GM19240 (cell line): ENCODE measurements at regions not wholly inside any gene's neighbourhood (a gene's known extent, or its start where the extent isn't known, plus 50 kb on each side); places are given as distances from the start of the nearest gene placed in this dataset.
A peak's percentile ranks its signal among the peaks of the same experiment; 100 is the strongest.

ENCODE experiments used
- DNase-seq: peaks from one replicate; pipeline ENCODE4 v3.0.0; 2011; ENCODE audit warnings: low spot score; ENCODE audit not compliant: insufficient read length

DNA sequence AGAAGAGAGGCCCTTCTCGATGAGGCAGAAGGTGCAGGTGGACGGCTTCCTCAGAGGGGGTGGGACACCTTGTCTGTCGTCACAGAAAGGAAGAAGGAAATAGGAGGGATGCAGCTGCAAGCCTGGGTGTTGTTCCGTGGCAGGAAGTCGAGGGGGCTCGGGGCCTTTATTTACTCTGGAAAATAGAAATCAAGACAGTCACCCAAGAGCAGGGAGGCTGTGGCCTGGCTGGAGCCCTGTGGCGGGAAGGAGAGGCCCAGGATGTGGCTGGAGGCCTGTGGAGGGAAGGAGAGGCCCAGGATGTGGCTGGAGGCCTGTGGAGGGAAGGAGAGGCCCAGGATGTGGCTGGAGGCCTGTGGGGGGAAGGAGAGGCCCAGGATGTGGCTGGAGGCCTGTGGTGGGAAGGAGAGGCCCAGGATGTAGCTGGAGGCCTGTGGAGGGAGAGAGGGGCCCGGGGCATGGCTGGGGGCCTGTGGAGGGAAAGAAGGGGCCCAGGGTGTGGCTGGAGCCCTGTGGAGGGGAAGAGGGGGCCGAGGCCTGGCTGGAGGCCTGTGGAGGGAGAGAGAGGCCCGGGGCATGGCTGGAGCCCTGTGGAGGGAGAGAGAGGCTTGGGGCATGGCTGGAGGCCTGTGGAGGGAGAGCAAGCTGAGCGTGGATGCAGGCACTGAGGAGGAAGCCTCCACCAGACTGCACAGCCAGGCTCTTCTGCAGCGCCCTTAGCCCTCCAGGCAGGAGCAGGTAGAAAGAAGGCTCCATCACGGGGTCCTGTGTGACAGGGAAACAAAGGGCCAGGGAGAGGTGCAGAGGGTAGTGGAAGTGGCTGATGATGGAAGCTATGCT, 97.3 kb upstream of the SFMBT2 start:
- no peak for DNase-seq

DNA sequence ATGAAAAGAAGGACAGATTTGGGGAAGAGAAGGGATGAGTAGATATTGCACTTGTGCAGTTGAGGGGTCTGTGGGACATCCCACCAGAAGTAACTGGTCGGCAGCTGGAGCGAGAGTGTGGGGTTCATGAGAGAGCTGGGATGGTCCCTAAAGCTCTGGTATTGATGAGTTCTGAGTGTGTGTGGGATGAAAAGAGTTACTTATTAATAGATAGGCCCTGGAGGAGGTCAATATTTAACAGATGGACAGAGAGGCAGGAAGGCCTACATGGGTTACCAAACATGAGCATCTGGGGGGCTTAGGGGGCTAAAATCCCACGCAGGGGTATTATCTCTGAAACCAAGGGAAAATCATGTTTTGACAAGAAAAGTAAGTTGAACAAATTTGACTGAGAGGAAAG, 95.7 kb upstream of the SFMBT2 start:
- no peak for DNase-seq

DNA sequence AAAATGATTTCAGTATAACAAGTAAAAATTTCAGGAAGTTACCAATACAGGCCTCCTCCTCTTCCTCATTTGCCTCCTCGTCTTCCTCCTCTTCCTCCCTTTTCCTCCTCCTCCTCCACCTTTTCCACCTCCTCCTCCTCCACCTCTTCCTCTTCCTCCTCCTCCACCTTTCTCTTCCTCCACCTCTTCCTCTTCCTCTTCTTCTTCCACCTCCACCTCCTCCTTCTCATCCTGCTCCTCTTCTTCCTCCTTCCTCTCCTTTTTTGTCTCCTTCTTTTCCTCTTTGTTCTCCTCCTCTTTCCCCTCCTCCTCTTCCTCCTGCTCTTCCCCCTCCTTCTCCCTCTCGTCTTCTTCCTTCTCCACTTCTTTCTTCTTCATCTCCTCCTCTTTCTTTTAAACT, 94.4 kb upstream of the SFMBT2 start:
- DNase-seq = no peak

DNA sequence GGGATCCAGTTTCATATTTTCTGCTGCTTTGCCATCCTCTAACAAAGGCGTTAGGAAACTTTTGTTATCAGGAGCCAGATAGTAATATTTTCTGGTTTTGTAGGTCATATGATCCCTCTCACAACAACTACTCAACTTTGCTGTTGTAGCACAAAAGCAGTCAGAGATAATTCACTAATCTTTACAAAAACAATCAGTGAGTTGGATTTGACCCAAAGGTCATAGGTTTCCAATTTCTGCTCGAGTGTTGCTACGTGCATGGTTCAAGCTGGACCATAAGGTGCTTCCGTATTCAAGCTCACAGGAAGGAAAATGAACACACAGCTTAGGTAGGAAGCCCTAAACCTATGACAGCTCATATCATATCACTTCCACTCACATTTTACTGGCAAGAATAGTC, 92.4 kb upstream of the SFMBT2 start:
- no peak for DNase-seq

DNA sequence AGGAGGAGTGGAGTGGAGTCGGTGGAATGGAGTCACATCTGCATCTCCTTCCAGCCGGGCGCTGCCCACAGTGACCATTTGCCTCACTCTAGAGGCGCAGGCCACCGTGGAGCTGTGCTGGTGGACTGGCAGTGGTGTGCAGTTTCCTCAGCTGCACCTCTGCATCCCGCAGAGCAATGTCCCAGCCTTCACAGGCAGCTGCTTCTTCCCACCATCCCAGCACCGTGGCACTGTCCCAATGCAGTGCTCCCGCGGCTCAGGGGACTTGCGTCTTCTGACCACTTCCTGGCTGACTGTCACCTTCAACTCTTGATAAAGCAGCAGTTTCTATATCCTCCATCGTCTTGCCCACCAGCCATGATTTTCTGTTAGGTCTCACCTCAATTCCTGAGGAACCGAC, 90.3 kb upstream of the SFMBT2 start:
- DNase-seq = no peak

DNA sequence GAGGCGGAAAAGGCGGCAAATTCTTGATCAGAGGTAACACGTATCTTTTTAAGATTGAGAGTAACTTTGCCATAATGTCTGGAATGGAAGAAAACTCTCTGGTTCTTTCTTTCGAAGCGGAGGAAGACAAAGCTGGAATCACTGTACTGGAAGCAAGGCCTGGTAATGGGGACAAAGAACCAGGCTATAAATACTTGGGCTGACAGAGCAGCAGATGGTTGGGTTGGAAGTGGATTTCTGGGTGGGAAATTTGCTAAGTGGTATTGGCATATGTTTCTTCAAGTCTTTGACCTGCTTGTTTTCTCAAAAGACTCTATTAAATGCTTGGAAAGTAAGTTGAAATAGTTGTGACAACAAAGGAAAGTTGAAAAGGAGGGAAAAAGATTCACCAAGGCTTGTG, 87.3 kb upstream of the SFMBT2 start:
- no peak for DNase-seq

DNA sequence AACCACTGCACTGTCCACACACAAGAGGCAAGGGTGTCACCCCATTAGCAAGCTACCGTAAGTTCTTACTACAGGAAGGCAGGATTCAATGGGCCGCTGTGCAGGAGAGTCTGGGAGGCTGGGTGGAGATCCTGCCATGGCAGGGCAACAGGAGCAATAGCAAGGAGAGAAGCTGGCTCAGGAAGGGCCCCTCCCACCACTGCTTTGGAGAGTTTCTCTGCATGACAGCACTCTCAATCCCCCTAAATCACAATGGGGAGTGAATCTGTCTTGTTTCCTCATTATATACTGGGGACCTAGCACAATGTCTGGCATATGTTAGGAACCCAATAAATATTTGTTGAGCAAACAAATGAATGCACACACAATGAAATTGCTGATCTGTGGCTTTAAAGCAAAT, 83.2 kb upstream of the SFMBT2 start:
- no peak for DNase-seq

DNA sequence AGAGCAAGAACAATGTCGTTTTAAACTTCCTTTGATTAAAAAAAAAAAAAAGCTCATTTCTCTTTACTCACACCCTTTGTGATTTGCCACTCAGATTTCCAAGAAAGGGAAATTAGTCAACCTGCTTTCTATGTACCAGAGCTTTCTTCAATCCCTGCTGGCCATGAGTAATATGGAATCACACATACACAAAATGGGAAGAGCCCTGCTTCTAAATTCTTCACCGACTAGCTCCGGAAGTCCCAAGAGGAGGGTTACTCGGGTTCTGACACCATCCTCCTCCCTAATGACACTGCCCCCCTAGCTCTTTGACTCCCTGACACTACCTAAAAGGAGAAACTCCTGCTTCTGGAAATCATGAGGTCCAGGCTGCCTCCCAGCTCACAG, 81.8 kb upstream of the SFMBT2 start:
- no peak for DNase-seq

DNA sequence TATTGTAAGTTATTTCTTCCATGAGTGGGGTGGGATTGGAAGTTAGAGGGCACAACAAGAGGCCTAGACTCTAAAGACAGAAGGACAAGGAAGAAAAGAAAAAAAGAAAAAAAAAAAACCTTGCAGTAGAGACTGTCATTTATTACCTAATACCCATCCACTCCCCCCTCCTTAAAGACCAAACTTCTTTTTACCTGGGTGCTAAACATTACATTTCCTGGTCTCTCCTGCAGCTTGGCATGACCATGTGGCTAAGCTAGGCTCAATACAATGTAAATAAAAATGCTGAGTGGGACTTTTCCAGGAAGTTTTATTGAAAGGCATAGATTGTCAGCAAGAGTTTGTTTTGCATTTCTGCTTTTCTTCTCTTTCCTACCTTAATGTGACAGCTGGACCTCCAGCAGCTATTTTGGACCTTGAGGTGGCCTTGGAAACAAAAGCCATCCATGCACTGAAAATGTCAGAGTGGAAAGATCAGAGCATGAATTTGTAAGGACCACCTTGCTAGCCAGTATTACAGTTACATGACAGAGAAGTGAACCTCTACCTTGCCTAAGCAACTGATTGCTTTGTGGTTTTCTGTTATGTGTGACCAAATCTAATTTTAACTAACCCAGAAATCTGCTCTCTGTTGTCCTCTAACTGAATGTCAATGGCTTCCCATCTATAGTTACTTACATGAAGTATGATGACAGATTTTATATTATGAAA, 81.3 kb upstream of the SFMBT2 start:
- peak; percentile 31 for DNase-seq

DNA sequence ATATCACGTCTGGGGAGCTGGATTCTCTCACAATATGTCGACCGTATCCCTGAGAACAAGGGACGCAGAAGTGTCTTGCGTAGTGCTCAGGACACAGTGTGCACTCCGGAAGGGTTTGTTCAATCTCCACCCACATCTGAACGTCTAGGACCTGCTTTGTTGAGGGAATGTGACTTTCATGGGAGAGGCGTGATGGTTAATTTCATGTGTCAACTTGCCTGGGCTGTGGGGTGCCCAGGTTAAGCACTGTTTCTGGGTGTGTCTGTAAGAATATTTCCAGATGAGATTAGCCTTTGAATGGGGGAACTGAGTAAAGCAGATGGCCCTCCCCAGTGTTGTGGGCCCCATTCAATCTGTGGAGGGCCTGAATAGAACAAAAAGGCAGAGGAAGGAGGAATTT, 80.4 kb upstream of the SFMBT2 start:
- DNase-seq = no peak

DNA sequence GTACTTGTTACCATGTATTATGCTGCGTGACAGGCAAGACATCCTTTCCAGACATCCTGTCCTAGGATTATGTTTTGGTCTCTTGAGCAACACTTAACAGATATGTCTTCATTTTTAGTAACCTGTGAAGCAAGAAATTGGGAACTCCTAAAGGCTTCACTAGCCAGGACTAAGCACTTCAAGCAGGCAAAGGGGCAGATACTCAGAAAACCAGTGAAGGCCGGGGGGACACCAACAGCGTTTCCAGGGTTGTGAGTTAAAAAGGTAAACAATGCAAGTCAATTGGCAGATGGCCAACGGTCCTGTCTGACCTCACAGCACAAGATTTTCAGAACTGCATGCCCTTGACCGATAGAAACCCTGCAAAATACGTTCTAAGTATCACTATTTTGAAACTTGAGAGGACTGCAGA, 77.6 kb upstream of the SFMBT2 start:
- DNase-seq = no peak

DNA sequence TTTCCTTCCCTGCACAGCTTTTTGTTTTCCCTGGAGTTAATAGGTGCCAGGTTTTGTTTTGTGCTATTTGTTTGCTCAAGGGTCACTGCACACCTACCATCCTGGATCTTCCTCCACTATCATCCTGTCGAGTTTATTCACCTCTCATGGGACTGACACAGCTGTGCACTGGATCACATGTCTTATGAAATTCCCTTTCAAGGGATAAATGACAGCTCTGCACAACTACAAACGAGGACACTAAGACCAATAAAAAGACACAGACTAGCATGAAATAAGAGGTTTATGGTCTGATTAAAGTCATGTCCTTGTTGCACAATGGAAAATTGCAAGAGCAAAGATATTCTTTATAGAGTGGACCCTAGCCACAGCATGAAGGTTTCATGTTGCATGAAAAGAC, 76.7 kb upstream of the SFMBT2 start:
- DNase-seq = no peak

DNA sequence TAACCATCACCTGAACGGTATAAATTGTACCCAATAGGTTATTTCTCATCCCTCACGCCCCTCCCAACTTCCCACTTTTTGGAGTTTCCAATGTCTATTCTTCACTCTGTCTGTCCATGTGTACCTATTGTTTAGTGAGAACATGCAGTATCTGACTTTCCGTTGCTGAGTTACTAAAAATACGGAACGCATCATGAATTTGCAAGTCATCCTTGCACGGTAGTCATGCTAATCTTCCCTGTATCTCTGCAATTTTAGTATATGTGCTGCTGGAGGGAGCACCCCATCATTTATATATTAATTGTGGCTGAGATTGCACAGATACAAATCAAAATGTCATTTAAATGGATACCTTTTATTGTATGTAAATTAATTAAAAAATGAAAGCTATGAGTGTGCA, 75.7 kb upstream of the SFMBT2 start:
- no peak for DNase-seq

DNA sequence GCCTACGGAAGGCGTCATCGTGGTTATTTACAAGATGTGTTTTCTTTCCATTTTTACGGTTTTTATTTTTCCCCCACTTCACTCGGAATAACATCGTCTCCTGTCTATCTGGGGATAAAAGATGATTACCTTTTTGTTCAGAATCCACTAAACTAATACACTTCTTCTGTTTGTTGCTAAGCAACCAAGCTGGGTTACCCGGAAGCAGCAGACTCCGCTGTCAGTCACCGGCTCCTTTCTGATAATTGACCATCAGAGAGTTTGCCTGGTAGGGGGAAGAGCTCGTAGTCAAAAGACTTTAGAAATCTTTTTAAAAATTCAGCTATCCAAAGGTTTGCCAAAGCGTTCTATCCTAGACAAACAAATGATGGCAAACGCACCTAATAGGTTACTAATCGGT, 75.0 kb upstream of the SFMBT2 start:
- no peak for DNase-seq

DNA sequence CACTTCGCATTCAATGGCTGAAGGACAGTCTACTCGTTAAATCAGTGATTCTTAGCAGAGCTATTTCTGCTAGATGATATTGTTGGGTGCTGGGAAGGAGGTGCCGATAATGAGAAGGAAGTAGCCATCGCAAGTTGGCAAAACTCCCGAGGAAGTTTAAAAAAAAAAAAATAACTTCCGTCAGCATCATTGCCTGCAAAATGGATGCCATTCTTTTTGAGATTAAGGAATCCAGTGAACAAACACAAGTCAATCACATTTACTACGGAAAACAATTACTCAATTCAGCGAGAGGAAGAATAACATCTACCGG, 74.4 kb upstream of the SFMBT2 start:
- no peak for DNase-seq

DNA sequence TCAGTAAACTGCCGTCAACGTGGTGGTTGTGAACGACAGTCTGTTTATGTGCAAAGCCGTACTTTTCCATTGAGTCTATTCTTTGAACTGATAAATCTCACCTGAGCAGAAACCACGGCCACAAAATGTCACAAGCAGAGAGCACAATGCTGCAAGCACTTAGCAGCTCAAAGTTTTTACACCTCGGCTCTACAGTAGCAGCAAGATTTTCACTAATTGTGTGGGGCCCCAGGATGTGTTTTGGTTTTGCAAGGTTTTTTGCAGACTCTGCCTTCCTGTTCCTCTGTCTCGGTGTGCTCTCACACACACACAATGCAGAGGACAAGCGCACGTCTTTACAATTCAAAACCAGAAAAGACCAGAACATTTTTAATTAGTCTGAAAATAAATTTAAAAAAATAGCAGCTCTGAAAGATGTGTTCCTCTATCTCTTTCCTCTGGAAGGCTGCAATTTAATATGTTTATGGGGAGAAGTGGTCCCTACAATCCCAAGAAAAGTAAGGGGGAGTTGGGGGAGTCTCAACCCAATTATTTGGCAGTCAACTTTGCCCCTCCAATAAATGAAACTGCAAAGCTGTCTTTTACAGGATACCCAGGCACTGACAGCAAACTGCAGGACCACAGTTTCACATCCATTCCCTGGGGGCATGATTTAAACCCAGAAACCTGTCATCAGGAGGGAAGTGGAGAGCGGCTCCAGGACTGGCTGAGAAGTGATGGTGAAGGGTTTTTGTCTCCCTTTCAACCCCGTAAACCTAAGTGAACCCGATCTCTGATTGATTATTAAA, 73.8 kb upstream of the SFMBT2 start:
- DNase-seq = no peak

DNA sequence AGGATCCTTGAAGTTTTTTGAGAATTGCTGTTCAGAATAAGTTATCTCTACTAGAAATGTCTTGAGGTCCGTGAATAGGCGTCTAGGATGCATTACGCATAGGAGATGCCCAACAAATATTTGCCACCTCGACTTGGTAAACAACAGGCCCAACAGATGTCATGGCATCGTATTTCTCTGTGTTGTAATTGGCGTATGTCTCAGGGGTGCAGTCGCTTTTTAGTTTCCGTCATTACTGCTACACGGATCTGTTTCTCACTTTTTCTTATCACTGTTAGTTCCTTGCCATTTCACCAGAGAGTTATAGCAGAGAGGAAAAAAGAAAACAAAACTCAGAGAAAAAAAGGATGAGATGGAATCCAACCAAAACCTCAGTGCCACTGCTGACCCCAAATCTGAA, 73.0 kb upstream of the SFMBT2 start:
- DNase-seq = no peak

DNA sequence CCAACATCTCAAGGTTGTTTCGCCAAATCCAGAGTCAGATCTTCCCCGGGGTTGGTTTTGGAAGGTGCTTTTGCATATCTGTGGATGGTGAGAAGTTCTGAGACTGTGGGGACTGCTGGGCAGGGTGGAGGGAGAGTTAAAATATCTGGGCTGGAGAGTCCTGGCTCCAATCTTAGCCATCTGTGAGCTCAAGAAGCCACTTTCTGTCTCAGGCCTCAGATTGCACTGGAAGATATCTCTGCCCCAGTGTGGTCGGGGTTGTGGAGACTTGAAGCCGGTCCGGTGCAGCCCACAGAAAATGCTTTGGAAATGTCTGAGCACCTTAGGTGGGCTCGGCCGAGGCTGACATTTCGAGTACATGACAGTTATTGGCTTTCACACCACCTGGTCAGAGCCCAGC, 72.2 kb upstream of the SFMBT2 start:
- no peak for DNase-seq

DNA sequence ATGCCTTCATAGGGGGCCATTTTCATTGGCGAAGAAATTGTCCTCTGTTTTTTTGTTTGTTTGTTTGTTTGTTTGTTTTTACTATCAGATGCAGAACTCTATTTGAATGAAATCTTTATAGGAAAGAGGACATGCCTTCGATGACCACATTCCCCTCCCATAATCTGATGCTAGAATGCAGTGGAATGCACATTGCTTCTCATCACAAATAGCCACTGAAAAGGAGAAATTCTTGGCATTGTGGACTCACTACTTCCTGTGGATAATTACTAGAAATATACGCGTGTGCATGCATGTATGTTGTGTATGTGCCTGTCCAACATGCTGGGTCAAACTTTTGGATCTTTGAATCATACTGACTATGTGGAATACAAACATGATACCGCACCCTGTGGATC, 70.5 kb upstream of the SFMBT2 start:
- DNase-seq = no peak

DNA sequence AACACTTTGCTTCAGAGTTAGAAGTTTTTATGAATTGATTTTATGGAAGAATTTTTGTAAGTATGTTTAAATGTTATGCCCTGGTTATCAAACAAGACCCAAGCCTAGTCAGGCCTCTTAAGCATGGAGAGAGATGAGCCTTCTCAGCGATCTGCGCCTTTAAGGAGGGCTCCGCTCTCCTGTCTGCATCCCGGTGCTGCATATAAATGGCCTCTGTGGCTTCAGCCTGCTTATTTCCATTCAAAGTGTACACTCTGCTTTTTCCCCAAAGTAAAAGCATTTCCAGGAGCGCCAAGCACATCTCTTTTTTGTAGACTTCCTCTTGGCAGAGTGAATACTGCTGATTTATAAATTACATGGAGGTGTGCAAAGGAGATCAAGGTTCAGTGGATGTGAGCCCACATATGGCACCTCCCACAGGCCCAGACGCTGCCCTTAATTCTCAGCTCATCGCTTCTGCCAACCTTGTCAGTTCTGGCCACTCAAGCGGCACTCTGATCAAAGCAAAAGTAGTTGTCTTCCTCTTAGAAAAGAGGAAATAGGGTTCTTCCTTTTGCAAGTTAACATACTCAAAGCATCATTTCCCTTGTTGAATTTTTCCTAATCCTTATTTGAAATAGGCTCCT, 70.0 kb upstream of the SFMBT2 start:
- no peak for DNase-seq

DNA sequence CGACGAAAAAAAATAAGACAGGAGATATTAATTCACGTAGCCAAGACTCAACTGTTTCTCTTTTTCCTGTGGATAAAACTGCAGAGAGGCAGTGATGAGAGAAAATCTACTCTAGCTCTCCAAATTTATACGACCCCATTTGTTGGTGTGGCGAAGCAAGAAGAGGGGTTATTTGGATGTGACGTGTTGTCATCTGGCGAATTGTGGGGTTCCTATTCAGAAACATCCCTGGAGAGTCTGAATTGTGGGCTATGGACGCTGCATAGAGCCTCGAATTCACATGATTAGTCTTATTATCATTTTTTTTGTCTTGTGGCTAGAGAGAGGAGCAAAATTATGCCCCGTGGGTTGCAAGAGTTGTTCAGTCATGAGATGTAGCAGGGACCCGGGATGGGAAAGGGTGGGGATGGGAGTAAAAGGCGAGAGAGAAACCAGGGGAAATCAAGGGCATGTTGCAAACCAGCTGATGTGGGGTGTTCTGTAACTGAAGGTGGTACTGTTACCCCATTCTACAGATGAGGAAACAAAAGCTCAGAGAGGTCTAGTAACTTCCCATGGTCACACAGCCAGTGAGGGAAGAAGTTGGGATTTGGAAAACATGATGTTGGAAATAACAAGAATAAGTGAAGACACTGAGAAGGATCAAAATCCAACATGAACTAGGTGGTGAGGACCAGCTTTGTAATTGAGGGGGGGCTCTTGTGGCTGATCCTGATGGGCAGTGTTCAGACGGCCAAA, 69.2 kb upstream of the SFMBT2 start:
- DNase-seq = no peak
